Tibial artery (tissue), 4 donors: ENCODE measurements at regions not wholly inside any gene's neighbourhood (a gene's known extent, or its start where the extent isn't known, plus 50 kb on each side); places are given as distances from the start of the nearest gene placed in this dataset.

Experiments
- DNase-seq, 2 donors: peaks; one replicate each; pipeline ENCODE4 v3.0.0-alpha.2; 2019
- H3K27ac ChIP-seq, 2 donors: fragments of 200-600 bp; sonication (generic) in 1 of 2; 1 replicate in 1 of 2; 2 replicates in 1 of 2; pipeline ENCODE4 v1.5.1; 2018 to 2019; ENCODE audit warnings: mild to moderate bottlenecking in 1 of 2
- H3K27me3 ChIP-seq, 2 donors: fragments of 200-600 bp; sonication (generic) in 1 of 2; one replicate each; pipeline versions ENCODE4 v1.5.1 to v1.6.0; 2016 to 2019
- H3K36me3 ChIP-seq, 3 donors: fragments of 200-600 bp; sonication (generic) in 2 of 3; one replicate each; pipeline ENCODE4 v1.5.1; 2016 to 2019; ENCODE audit warnings: mild to moderate bottlenecking in 2 of 3
- H3K4me1 ChIP-seq, 4 donors: fragments of 200-600 bp; sonication (generic) in 2 of 4; 1 replicate in 3 of 4; 2 replicates in 1 of 4; pipeline ENCODE4 v1.5.1; 2016 to 2019
- H3K4me3 ChIP-seq, 2 donors: fragments of 200-600 bp; sonication (generic) in 1 of 2; 1 replicate in 1 of 2; 2 replicates in 1 of 2; pipeline ENCODE4 v1.5.1; 2018 to 2019; ENCODE audit warnings: mild to moderate bottlenecking in 2 of 2
- H3K9me3 ChIP-seq, 3 donors: fragments of 200-600 bp; sonication (generic) in 1 of 3; one replicate each; pipeline ENCODE4 v1.5.1; 2016 to 2019
- intact Hi-C: fragments of 100-400 bp; cut with DNase I; formaldehyde crosslinking; loops from one replicate; pipeline ENCODE4 v1.15.0; 2023; ENCODE audit warnings: low total_unique reads
- TF ChIP-seq, protein P1 (sequence below), 2 experiments: fragments of 200-600 bp in 1 of 2; fragments of 450-650 bp in 1 of 2; IDR thresholded peaks; one replicate each; pipeline ENCODE4 v1.5.1; 2017 to 2019; ENCODE audit warnings: antibody characterized with exemption in 2 of 2, mild to moderate bottlenecking in 1 of 2, moderate library complexity in 1 of 2

DNA sequence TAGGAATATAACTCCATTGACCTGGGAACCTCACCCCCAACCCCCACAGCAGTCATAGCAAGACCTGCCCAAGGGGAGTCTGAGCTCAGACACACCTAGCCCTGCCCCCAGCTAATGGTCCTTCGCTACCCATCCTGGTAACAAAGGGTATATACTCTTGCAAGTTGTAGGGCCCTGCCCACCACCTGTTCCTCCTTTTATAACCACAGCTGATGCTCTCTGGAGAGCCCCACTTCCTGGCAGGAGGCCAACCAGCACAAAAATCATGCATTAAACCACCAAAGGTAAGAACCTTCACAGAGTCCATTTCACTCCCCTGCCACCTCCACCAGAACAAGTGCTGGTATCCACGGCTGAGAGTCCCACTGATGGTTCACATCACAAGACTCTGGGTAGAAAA is 1195.3 kb upstream of the SEMA6A start:
- TF ChIP-seq, protein P1, sequence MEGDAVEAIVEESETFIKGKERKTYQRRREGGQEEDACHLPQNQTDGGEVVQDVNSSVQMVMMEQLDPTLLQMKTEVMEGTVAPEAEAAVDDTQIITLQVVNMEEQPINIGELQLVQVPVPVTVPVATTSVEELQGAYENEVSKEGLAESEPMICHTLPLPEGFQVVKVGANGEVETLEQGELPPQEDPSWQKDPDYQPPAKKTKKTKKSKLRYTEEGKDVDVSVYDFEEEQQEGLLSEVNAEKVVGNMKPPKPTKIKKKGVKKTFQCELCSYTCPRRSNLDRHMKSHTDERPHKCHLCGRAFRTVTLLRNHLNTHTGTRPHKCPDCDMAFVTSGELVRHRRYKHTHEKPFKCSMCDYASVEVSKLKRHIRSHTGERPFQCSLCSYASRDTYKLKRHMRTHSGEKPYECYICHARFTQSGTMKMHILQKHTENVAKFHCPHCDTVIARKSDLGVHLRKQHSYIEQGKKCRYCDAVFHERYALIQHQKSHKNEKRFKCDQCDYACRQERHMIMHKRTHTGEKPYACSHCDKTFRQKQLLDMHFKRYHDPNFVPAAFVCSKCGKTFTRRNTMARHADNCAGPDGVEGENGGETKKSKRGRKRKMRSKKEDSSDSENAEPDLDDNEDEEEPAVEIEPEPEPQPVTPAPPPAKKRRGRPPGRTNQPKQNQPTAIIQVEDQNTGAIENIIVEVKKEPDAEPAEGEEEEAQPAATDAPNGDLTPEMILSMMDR (IDR thresholded peaks at IDR 0.05) = no peak
- no peak for DNase-seq
- Histone ChIP-seq H3K27me3 (no peaks in the 10 kb centered on the region), H3K4me3 (no peak overlapping the region), H3K36me3 (no peaks in the 10 kb centered on the region), H3K9me3 (no peaks in the 10 kb centered on the region), H3K4me1 (no peaks in the 10 kb centered on the region), H3K27ac (no peak overlapping the region)
- intact Hi-C loops = no loop called here

DNA sequence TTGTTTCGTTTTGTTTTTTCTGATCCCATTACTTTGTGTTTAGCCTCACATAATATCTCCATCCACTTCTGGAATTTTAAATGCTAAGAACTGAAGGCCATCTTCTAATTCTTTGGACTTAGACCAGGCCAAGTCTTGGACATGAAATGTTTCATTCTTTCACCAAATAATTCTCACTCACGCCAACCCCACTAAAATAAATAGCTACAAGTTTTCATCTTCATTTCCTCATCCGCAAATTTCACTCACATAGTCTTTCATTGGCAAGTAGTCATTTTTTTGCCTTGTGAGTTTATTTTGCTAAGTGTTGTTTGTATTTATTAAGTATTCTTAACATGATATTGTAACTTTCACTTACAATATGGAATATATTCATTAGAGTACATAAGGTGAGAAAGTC is 1188.6 kb upstream of the SEMA6A start:
- Histone ChIP-seq H3K27me3 (no peaks in the 10 kb centered on the region), H3K36me3 (no peaks in the 10 kb centered on the region), H3K27ac (no peak overlapping the region), H3K9me3 (no peaks in the 10 kb centered on the region), H3K4me3 (no peak overlapping the region), H3K4me1 (no peaks in the 10 kb centered on the region)
- intact Hi-C loops = no loop called here
- DNase-seq = no peak
- TF ChIP-seq, protein P1 (IDR thresholded peaks at IDR 0.05) = no peak

DNA sequence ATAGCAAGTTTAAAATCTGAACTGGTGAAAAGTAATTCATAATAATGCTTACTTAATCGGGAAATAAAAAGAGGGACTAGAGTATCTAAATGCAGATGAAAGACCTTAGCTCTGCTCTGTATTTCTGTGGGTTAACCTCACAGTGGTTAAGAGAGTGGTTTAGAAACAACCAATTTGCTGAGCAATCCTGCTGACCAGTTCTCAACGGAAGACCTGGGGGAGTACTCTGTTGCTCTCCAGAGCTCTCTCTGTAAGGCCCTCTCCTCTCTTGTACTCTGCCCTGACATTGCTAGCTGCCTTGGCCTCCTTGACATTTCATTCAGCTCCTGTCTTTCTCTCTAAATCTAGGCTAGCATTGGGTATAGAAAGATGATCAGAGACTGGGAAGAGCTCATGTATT is 1186.6 kb upstream of the SEMA6A start:
- DNase-seq = no peak
- TF ChIP-seq, protein P1 (IDR thresholded peaks at IDR 0.05) = no peak
- intact Hi-C loops = no loop called here
- H3K27me3 ChIP-seq = no peaks in the 10 kb centered on the region
- H3K36me3 ChIP-seq = no peaks in the 10 kb centered on the region
- H3K4me3 ChIP-seq = no peak overlapping the region
- no peak overlapping the region for H3K27ac ChIP-seq
- H3K4me1 ChIP-seq = no peaks in the 10 kb centered on the region
- H3K9me3 ChIP-seq = no peaks in the 10 kb centered on the region

DNA sequence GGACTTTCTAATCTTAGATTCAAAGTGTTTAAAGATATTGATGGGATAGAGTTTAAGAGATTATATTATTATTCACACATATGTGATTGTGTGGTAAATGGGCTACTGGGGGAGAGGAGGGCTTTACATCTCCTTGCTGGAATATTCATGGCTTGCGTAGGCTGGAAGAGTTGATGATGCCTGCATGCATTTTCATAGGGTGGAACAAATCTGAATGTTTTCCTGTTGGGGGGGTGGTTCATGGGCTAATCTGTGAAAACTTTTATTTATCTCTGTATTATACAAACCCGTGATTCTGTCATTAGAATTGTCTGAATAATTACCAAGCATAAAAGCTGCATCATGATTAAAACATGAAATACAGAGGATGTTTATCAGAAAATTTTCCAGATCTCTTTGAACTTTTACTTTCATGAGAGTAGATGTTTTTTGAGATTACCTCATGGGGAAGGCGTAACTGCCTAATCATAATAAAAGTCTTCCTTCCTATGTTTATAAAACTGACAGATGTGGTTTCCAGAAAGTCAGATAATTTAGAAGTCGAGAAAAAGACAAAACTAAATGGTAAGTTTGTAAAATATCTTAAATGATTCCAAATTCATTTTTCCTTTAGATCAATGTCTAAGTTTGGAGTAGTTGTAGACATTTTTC is 1185.4 kb upstream of the SEMA6A start:
- H3K36me3 ChIP-seq = no peaks in the 10 kb centered on the region
- intact Hi-C loops = no loop called here
- TF ChIP-seq, protein P1 (IDR thresholded peaks at IDR 0.05) = no peak
- H3K4me1 ChIP-seq = no peaks in the 10 kb centered on the region
- H3K27ac ChIP-seq = no peak overlapping the region
- no peak for DNase-seq
- no peaks in the 10 kb centered on the region for H3K27me3 ChIP-seq
- no peak overlapping the region for H3K4me3 ChIP-seq
- no peaks in the 10 kb centered on the region for H3K9me3 ChIP-seq

DNA sequence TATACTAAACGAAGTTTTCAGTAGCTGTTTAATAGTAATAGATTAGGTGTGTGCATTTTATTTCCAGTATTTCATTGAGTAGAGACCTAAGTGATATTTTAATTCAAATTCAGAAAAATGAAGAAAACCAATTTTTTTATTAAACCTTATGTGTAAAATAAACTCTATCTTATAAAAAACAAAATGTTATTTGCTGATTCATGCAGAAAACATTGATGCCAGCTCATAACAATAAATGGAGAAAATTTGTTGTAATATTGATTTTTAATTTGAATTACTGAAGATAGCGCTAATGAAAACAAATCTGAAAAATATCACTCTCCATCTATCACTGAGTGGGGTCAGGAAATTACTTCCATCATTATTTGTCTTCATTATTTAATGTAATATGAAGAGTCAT is 1177.8 kb upstream of the SEMA6A start:
- Histone ChIP-seq H3K36me3 (no peaks in the 10 kb centered on the region), H3K27me3 (no peaks in the 10 kb centered on the region), H3K27ac (no peak overlapping the region), H3K9me3 (no peaks in the 10 kb centered on the region), H3K4me1 (no peaks in the 10 kb centered on the region), H3K4me3 (no peak overlapping the region)
- intact Hi-C loops = no loop called here
- TF ChIP-seq, protein P1 (IDR thresholded peaks at IDR 0.05) = no peak
- no peak for DNase-seq

DNA sequence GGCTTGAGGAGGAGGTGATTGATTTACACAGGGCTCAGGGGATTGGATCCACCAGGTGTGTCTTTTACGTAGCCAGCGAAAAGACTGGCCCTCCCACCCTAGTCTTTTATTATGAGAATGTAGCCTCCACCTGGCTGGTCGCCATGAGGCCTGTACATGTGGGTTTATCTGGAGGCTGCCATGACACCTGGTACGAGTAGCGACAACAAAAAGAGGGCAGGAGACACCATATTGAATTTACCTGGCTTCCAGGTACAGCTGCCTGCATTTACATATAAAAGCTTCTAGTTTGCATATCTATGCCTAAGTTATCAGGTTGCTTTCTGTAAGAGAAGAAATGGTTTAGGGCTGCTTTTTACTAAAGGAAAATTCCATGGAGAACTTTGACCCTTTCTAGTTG is 1173.7 kb upstream of the SEMA6A start:
- Histone ChIP-seq H3K27ac (no peak overlapping the region), H3K27me3 (no peaks in the 10 kb centered on the region), H3K9me3 (no peaks in the 10 kb centered on the region), H3K4me3 (no peak overlapping the region), H3K36me3 (no peaks in the 10 kb centered on the region), H3K4me1 (no peaks in the 10 kb centered on the region)
- TF ChIP-seq, protein P1 (IDR thresholded peaks at IDR 0.05) = no peak
- no peak for DNase-seq
- intact Hi-C loops = no loop called here
